Choroid plexus epithelial cell (primary cell): ENCODE measurements at regions not wholly inside any gene's neighbourhood (a gene's known extent, or its start where the extent isn't known, plus 50 kb on each side); places are given as distances from the start of the nearest gene placed in this dataset.

Experiments used
- DNase-seq: peaks from one replicate; pipeline ENCODE4 v3.0.0-alpha.2; 2010; ENCODE audit warnings: low read depth
- H3K4me3 ChIP-seq: 2 replicates; pipeline ENCODE4 v1.5.1; 2011; ENCODE audit warnings: low read depth, mild to moderate bottlenecking, control low read depth, low read length, moderate library complexity
- CTCF ChIP-seq: conservative IDR thresholded peaks from 2 replicates; pipeline ENCODE4 v1.5.1; 2011; ENCODE audit warnings: low read depth, mild to moderate bottlenecking, control low read depth, inconsistent platforms, low read length, moderate library complexity

GRCh38 chr15:69789648-69790393, 307.9 kb downstream of the TLE3 start:
- TF ChIP-seq CTCF: no peak
- no peak for DNase-seq
- no peak overlapping the region for H3K4me3 ChIP-seq

- TF ChIP-seq CTCF: no peak
- no peak overlapping the region for H3K4me3 ChIP-seq
- no peak for DNase-seq
Measured at GRCh38 chr15:69790632-69791031, 307.1 kb downstream of the TLE3 start.

GRCh38 chr15:69792823-69793222, 304.9 kb downstream of the TLE3 start:
- TF ChIP-seq CTCF: no peak
- no peak for DNase-seq
- H3K4me3 ChIP-seq: no peak overlapping the region

- no peak for TF ChIP-seq CTCF
- no peak overlapping the region for H3K4me3 ChIP-seq
- no peak for DNase-seq
Measured at GRCh38 chr15:69793431-69793780, 304.3 kb downstream of the TLE3 start.

- H3K4me3 ChIP-seq: no peak overlapping the region
- DNase-seq: no peak
- no peak for TF ChIP-seq CTCF
Measured at GRCh38 chr15:69793781-69794451, 303.8 kb downstream of the TLE3 start.

- no peak overlapping the region for H3K4me3 ChIP-seq
- no peak for TF ChIP-seq CTCF
- peak; percentile 61 for DNase-seq
Measured at GRCh38 chr15:69794645-69795469, 302.9 kb downstream of the TLE3 start.
